ENCODE measurements at regions not wholly inside any gene's neighbourhood (a gene's known extent, or its start where the extent isn't known, plus 50 kb on each side); places are given as distances from the start of the nearest gene placed in this dataset.

DNA sequence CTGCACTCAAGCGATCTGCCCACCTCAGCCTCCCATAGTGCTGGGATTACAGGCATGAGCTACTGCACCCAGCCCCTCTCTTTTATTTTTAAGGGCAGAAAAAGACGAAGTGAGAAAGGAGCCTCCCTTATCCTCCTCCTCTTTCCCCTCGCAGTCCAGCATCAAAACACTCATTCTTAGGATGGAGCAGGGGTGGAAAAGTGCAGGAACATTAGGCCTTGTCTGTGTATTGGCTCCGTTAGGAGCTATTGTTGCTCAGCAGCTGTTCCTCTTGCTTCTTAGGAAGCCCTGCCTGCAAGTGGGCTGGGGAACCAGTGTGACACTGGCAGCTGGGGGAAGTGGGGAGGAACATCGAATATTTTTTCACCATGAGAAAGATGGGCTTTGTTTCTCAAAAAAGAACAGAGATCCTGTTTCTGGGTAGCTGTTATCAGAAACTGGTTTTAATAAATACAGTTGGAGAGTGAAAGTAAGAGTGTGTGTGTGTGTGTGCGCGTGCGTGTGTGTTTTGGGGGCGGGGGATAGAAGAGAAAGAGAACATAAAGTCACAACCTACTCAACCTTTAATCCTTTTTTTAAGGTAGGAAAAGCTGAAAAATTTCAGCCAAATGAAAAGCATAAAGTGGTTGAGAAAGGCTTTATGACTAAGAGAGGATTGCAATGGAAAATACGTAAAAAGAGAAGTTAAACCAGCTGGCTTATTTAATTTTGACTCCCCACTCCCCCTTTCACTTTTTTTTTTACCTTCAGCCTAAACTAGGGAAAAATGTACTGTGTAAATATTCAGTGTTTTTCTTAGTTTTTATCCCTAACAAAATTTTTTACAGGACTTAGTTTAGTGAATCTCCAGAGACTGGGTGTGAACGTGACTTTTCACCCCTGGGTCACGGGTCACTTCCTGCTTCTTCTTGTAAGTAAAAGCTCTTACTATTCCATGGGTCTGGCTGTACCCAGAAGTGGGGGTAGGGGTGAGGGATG, 197.2 kb upstream of the PLEKHG7 start:
- Mint-ChIP-seq H3K36me3 (ENCODE audit: insufficient read depth) (peaks cover 3% of the 10 kb centered on the region), H3K27ac (ENCODE audit: low read depth) (peak overlapping the region; percentile 92), H3K4me3 (peak overlapping the region; percentile 74), H3K4me1 (peaks cover 29% of the 10 kb centered on the region), H3K9me3 (peaks cover 5% of the 10 kb centered on the region), H3K27me3 (no peaks in the 10 kb centered on the region)
- ATAC-seq (replicated peaks; ENCODE audit: extremely low read depth, poor library complexity, severe bottlenecking) (peak; percentile 78), DNase-seq (ENCODE audit: low spot score in 2 of 2) (peak in 1 of 2 donors; percentile 10)

DNA sequence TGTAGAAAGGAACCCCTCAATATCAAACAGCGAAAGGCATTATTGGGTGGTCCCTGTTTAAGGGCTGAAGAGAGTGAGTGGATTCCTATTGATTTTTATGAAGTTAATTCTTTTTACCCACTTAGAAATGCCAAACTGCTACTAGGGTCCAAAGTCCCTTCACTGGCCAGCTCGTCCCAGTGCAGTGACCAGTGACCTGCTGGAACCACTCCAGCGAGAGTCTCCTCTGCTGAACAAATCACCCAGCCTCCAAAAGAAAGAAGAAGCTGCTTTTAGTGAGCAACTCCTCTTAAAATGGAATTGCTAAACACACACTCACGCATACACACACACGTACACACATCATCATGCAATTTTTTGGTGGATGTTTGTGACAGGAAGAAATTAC, 198.2 kb upstream of the PLEKHG7 start:
- no peak for DNase-seq (ENCODE audit: low spot score in 2 of 2)
- Mint-ChIP-seq H3K9me3 (no peaks in the 10 kb centered on the region), H3K4me3 (no peak overlapping the region), H3K4me1 (peaks cover 29% of the 10 kb centered on the region), H3K36me3 (ENCODE audit: insufficient read depth) (peaks cover 3% of the 10 kb centered on the region), H3K27ac (ENCODE audit: low read depth) (no peak overlapping the region), H3K27me3 (no peaks in the 10 kb centered on the region)
- no peak for ATAC-seq (replicated peaks; ENCODE audit: extremely low read depth, poor library complexity, severe bottlenecking)

DNA sequence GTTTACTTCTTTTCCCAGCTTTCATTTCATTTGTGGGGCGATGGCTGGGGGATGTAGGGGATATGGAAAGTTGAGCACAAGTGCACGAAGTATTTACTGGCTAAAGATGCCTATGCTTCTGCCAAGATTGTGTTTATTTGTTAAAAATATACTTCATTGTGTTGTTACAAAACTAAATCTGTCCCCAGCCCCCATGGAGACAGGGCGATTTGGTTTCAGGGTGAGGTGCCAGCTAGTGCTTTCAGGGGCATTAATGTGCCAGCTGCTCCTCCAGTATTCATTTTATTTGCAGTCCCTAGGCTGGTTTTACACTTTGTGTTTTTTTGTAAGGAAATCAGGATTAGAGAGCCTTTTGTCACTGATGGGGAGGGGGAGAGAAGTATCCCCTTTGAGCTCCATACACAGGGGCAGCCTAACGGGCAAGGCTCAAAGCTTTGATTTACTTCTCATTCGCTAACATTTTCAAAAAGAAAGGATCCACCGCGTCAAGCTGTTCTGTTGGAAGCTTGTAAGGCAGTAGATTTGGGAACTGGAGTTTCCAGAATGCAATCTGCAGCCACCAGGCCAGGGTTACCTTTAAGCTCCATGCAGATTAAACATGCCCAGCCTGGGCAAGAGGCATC, 198.7 kb upstream of the PLEKHG7 start:
- Mint-ChIP-seq H3K9me3 (no peaks in the 10 kb centered on the region), H3K27me3 (no peaks in the 10 kb centered on the region), H3K4me3 (no peak overlapping the region), H3K4me1 (peaks cover 29% of the 10 kb centered on the region), H3K27ac (ENCODE audit: low read depth) (no peak overlapping the region), H3K36me3 (ENCODE audit: insufficient read depth) (peaks cover 3% of the 10 kb centered on the region)
- no peak for ATAC-seq (replicated peaks; ENCODE audit: extremely low read depth, poor library complexity, severe bottlenecking)
- no peak for DNase-seq (ENCODE audit: low spot score in 2 of 2)

DNA sequence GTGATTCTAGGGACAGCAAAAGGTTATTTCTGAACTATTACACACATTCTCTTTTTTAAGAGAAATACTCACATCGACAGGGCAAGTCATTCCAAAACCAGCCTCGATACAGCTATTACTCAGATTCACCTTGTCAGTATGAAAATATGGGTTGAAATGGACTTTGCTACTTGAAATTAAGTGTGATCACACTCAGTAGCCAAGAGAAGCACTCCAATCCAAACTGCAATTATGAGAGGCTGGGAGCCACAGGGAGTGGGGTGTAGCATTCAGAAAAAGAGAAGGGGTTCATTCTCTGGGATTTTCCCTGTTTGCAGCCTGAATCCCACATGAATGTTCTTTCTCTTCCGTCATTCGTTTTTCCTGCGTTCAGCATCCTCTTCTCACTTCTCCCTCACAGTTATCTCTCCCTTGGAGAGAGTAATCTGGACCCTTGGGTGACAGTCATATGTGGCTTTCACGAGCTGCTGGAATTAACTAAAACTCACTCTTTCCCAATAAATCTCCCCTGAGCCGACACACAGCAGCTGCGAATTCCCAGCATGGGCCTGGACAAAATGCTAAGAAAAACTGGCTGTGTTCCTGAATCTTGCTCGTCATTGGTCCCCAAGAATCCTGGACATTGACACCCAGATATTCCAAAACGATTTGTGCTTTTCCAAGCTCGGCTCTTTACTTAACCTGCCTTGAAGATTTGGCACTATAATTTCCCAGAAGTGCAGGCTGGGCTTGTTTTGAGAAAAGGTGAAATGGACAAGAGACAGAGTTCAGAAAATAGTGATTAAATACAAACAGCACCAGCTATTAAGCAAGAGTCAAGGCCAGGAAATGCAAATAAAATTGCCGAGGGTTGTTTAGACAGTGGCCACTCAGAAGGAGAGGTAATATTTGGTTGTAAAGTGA, 199.5 kb upstream of the PLEKHG7 start:
- Mint-ChIP-seq H3K9me3 (no peaks in the 10 kb centered on the region), H3K4me1 (peaks cover 29% of the 10 kb centered on the region), H3K36me3 (ENCODE audit: insufficient read depth) (peaks cover 3% of the 10 kb centered on the region), H3K27ac (ENCODE audit: low read depth) (no peak overlapping the region), H3K4me3 (no peak overlapping the region), H3K27me3 (no peaks in the 10 kb centered on the region)
- DNase-seq (ENCODE audit: low spot score in 2 of 2), result no peak
- no peak for ATAC-seq (replicated peaks; ENCODE audit: extremely low read depth, poor library complexity, severe bottlenecking)

DNA sequence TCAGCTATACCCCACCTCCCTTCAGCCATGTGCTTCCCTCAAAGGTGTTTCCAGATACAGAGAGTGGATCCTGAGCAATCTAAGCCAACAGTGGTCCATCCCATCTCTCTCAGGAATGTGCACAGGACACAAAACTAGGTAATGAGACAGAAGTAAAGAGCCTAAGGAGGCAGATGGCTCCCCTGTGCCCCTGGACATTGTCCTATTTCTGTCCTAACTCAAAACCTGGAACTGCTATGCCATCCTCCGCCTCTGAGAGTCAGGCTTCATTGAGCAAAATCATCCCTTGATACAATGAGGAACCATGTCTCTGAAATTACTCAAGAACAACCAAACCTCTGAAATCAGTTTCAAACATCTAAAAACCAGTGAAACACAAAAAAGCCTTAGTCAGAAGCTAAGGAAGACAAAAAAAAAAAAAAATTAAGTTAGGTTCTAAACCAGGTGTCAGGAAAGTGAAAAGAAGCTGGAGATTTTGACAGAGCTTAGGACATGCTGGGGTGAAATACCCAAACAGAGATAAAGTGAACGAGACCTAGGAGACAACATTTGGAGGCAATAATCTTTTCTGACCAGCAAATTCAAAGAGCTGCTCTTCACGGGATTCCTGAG, 200.3 kb upstream of the PLEKHG7 start:
- H3K36me3 Mint-ChIP-seq (ENCODE audit: insufficient read depth), result peaks cover 3% of the 10 kb centered on the region
- no peak for ATAC-seq (replicated peaks; ENCODE audit: extremely low read depth, poor library complexity, severe bottlenecking)
- H3K9me3 Mint-ChIP-seq, result no peaks in the 10 kb centered on the region
- no peaks in the 10 kb centered on the region for H3K27me3 Mint-ChIP-seq
- no peak overlapping the region for H3K27ac Mint-ChIP-seq (ENCODE audit: low read depth)
- DNase-seq (ENCODE audit: low spot score in 2 of 2), result no peak
- peaks cover 29% of the 10 kb centered on the region for H3K4me1 Mint-ChIP-seq
- no peak overlapping the region for H3K4me3 Mint-ChIP-seq

DNA sequence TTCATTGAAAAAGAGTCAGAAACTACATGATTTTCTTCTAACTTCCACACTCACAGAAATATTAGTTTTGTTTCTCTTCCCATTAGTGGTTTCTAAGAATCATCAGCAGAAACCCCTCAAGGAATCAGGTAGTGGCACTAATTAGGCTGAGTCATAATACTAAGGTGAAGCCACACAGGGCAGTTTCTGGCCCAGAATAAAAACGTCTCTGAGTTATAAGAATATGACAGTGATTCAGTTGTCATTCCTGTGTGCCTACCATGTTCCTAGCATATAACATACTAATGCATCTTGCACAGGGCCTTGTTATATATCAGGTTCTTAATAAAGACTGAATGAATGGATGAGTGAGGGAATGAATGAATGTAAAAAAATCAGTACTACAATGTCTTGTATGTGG, 206.0 kb upstream of the PLEKHG7 start:
- no peak for ATAC-seq (replicated peaks; ENCODE audit: extremely low read depth, poor library complexity, severe bottlenecking)
- Mint-ChIP-seq H3K4me3 (no peak overlapping the region), H3K36me3 (ENCODE audit: insufficient read depth) (no peaks in the 10 kb centered on the region), H3K27ac (ENCODE audit: low read depth) (no peak overlapping the region), H3K27me3 (no peaks in the 10 kb centered on the region), H3K4me1 (no peaks in the 10 kb centered on the region), H3K9me3 (peaks cover 1% of the 10 kb centered on the region)
- no peak for DNase-seq (ENCODE audit: low spot score in 2 of 2)

DNA sequence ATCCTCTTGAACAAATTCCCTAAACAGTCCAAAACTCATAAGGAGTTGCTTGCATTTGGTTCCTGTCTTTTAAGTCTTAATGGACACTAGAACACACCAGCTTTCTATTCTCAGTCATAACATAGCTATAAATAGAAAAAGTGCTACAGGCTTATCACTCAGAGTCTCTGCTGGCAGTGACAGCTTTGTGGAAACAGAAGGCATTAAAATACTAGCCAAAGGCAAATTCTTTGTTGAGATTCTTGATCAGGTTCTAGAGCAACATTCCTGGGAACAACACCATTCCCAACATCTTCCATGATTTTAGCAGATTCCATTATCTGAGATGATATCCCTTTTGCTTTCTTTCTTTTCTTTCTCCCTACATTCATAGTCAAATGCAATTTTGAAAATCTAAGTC, 207.7 kb upstream of the PLEKHG7 start:
- Mint-ChIP-seq H3K4me3 (no peak overlapping the region), H3K27ac (ENCODE audit: low read depth) (no peak overlapping the region), H3K9me3 (peaks cover 5% of the 10 kb centered on the region), H3K36me3 (ENCODE audit: insufficient read depth) (no peaks in the 10 kb centered on the region), H3K27me3 (no peaks in the 10 kb centered on the region), H3K4me1 (no peaks in the 10 kb centered on the region)
- no peak for DNase-seq (ENCODE audit: low spot score in 2 of 2)
- ATAC-seq (replicated peaks; ENCODE audit: extremely low read depth, poor library complexity, severe bottlenecking), result no peak

DNA sequence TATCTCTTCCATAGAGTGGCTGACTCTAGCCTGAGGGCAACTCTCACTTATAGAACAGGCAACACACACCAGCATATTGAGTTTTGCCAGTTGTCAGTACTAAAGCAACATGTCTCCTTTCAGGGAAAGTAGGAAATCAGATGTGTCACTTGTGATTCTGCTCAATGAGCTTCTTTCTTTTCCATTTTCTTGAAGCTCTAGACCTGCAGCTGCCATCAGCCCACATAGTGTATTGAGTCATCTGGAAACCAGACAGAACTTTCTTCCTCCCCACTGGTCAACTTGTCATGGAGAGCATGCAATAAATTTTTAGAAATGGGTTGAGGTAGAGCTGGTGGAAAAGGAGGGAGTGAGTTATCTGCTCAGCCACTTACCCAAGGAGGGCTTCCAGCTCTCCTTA, 209.0 kb upstream of the PLEKHG7 start:
- Mint-ChIP-seq H3K36me3 (ENCODE audit: insufficient read depth) (no peaks in the 10 kb centered on the region), H3K27ac (ENCODE audit: low read depth) (no peak overlapping the region), H3K27me3 (no peaks in the 10 kb centered on the region), H3K4me1 (no peaks in the 10 kb centered on the region), H3K9me3 (peaks cover 5% of the 10 kb centered on the region), H3K4me3 (no peak overlapping the region)
- DNase-seq (ENCODE audit: low spot score in 2 of 2), result no peak
- ATAC-seq (replicated peaks; ENCODE audit: extremely low read depth, poor library complexity, severe bottlenecking), result no peak

DNA sequence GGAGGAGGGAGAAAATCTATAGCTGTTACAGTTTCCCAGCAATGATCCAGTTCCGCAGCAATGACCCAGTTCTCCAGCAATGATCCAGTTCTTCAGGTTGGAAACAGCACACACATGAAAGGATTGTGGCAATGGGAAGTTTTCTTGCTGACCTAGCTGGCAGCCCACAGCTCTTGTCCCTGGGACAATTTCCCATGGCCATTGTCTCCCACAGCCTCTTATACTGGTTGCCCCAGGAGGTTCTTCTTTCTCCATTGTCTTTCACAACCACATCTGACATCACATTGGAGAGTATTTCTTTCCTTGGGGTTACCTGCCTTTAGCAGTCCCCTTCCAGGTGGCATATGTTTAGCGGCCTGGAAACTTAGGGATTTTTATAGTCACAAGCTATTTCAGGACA, 209.8 kb upstream of the PLEKHG7 start:
- H3K4me3 Mint-ChIP-seq, result no peak overlapping the region

DNA sequence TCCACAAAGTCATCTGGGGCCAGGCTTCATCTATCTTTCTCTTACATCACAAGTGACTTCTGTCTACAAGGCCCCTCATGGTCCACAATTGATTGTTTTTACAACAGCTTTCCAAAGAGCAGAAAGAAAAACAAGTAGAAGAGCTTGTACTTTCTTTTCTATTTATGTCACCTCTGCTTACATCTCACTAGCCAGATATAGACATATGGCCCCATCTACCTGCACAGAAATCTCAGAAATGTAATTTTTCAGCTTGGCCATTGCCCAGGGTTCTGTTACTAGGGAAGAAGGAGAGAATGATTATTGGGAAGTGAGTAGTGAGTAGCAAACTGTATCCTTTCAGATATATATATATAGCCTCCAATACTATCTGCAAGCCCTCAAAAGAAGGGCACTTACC, 210.5 kb upstream of the PLEKHG7 start:
- no peak overlapping the region for H3K27ac Mint-ChIP-seq (ENCODE audit: low read depth)
- DNase-seq (ENCODE audit: low spot score in 2 of 2), result no peak
- ATAC-seq (replicated peaks; ENCODE audit: extremely low read depth, poor library complexity, severe bottlenecking), result no peak
- H3K4me1 Mint-ChIP-seq, result no peaks in the 10 kb centered on the region
- H3K9me3 Mint-ChIP-seq, result peaks cover 5% of the 10 kb centered on the region
- no peaks in the 10 kb centered on the region for H3K27me3 Mint-ChIP-seq
- H3K4me3 Mint-ChIP-seq, result no peak overlapping the region
- H3K36me3 Mint-ChIP-seq (ENCODE audit: insufficient read depth), result no peaks in the 10 kb centered on the region

More for the DNA sequence above, 209.8 kb upstream of the PLEKHG7 start:
- Mint-ChIP-seq H3K36me3 (ENCODE audit: insufficient read depth) (no peaks in the 10 kb centered on the region), H3K27me3 (no peaks in the 10 kb centered on the region), H3K9me3 (peaks cover 5% of the 10 kb centered on the region), H3K27ac (ENCODE audit: low read depth) (no peak overlapping the region), H3K4me1 (no peaks in the 10 kb centered on the region)
- ATAC-seq (replicated peaks; ENCODE audit: extremely low read depth, poor library complexity, severe bottlenecking) (no peak), DNase-seq (ENCODE audit: low spot score in 2 of 2) (no peak)

DNA sequence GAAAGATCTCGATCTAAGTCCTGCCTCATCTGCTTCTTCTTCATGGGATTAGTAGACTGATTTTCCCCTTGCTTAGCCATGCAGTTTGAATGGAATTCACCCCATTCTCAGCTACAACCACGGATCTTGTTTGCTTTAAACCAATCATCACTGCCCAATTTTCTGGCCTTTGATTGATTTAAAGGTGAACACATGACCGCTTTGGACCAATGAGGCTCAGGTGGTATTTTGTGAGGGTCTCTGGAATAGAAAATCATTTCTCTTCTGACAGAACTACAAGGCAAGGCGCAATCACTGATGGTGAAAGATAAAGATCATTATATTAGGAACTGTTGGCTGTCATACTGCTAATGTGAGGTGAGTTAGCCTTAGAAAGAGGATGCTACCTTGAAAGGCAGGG, 213.0 kb upstream of the PLEKHG7 start:
- no peak for DNase-seq (ENCODE audit: low spot score in 2 of 2)
- ATAC-seq (replicated peaks; ENCODE audit: extremely low read depth, poor library complexity, severe bottlenecking), result no peak
- Mint-ChIP-seq H3K4me3 (no peak overlapping the region), H3K4me1 (peaks cover 5% of the 10 kb centered on the region), H3K27ac (ENCODE audit: low read depth) (no peak overlapping the region), H3K9me3 (peaks cover 5% of the 10 kb centered on the region), H3K36me3 (ENCODE audit: insufficient read depth) (no peaks in the 10 kb centered on the region), H3K27me3 (no peaks in the 10 kb centered on the region)

DNA sequence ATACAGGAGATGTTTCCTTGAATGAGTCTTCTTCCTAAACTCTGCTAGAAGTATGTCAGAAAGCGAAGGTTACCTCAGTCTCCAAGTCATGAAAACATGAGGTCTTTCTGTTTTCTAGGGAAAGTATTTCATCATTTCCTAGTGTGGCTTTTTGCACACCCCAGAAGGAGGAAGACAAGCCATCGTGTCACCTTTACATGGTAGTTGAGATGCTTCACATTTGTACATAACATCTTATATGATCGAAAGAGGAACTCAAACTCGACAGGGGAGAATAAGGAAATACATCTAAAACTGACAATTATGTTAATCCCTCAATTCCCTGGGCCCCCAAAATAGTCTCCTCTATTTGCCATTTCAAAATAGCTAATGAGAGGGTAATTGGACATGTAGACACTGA, 214.1 kb upstream of the PLEKHG7 start:
- Mint-ChIP-seq H3K4me1 (peaks cover 5% of the 10 kb centered on the region), H3K4me3 (no peak overlapping the region), H3K36me3 (ENCODE audit: insufficient read depth) (no peaks in the 10 kb centered on the region), H3K9me3 (peaks cover 5% of the 10 kb centered on the region), H3K27ac (ENCODE audit: low read depth) (no peak overlapping the region), H3K27me3 (no peaks in the 10 kb centered on the region)
- DNase-seq (ENCODE audit: low spot score in 2 of 2), result no peak
- ATAC-seq (replicated peaks; ENCODE audit: extremely low read depth, poor library complexity, severe bottlenecking), result no peak

All from central memory CD8-positive, alpha-beta T cell (primary cell).